Chondrocyte (in vitro differentiated cells): ENCODE measurements at regions not wholly inside any gene's neighbourhood (a gene's known extent, or its start where the extent isn't known, plus 50 kb on each side); places are given as distances from the start of the nearest gene placed in this dataset.

Experiments
- DNase-seq: peaks from one replicate; pipeline ENCODE4 v3.0.0; 2021; ENCODE audit warnings: mixed read lengths, low spot score
- H3K27ac Mint-ChIP-seq: one replicate; pipeline ENCODE4 v1.8.0; 2021; ENCODE audit warnings: mild to moderate bottlenecking, moderate library complexity, mixed read lengths; ENCODE audit not compliant: unreplicated experiment
- H3K27me3 Mint-ChIP-seq: 2 replicates; pipeline ENCODE4 v1.8.0; 2021; ENCODE audit warnings: low read depth, mixed read lengths
- H3K36me3 Mint-ChIP-seq: 2 replicates; pipeline ENCODE4 v1.8.0; 2021; ENCODE audit warnings: low read depth, mixed read lengths
- H3K4me1 Mint-ChIP-seq: 2 replicates; pipeline ENCODE4 v1.8.0; 2021; ENCODE audit warnings: low read depth, mild to moderate bottlenecking, mixed read lengths
- H3K4me3 Mint-ChIP-seq: one replicate; pipeline ENCODE4 v1.8.0; 2021; ENCODE audit warnings: mild to moderate bottlenecking, moderate library complexity, mixed read lengths; ENCODE audit not compliant: unreplicated experiment
- H3K9me3 Mint-ChIP-seq: 2 replicates; pipeline ENCODE4 v1.8.0; 2021; ENCODE audit warnings: low read depth, mixed read lengths
- CTCF ChIP-seq: fragments of 200-600 bp; sonication (generic); IDR thresholded peaks from 2 replicates; pipeline ENCODE4 v1.5.0; 2021; ENCODE audit warnings: antibody characterized with exemption, mild to moderate bottlenecking, moderate library complexity

- Mint-ChIP-seq H3K27ac (no peak overlapping the region), H3K36me3 (no peaks in the 10 kb centered on the region), H3K4me3 (no peak overlapping the region), H3K27me3 (no peaks in the 10 kb centered on the region), H3K9me3 (peaks cover 2% of the 10 kb centered on the region), H3K4me1 (no peaks in the 10 kb centered on the region)
- DNase-seq = no peak
- TF ChIP-seq CTCF = no peak
Measured at GRCh38 chr2:67835266-67835665, 227.5 kb downstream of the C1D start.

- Mint-ChIP-seq H3K4me1 (no peaks in the 10 kb centered on the region), H3K27ac (no peak overlapping the region), H3K27me3 (no peaks in the 10 kb centered on the region), H3K9me3 (no peaks in the 10 kb centered on the region), H3K36me3 (no peaks in the 10 kb centered on the region), H3K4me3 (no peak overlapping the region)
- no peak for DNase-seq
- TF ChIP-seq CTCF = no peak
Measured at GRCh38 chr2:67836866-67837265, 225.9 kb downstream of the C1D start.

DNA sequence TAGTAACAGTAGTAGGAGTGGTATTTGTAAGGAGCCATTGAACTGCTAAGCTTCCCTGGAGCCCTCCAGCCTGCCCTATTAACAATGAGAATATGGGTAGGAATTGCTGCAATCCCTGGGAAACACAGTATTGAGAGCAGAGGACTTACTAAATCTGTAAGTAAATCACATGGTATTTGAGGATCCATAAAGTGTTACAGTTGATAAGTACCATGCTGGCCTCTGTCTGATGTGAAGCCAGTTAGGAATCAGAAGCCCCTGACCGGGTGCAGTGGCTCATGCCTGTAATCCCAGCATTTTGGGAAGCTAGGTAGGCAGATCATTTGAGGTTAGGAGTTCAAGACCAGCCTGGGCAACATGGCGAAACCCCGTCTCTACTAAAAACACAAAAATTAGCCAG, 224.6 kb downstream of the C1D start:
- TF ChIP-seq CTCF = no peak
- no peaks in the 10 kb centered on the region for H3K4me1 Mint-ChIP-seq
- no peak for DNase-seq
- no peaks in the 10 kb centered on the region for H3K36me3 Mint-ChIP-seq
- H3K27ac Mint-ChIP-seq = no peak overlapping the region
- no peaks in the 10 kb centered on the region for H3K27me3 Mint-ChIP-seq
- no peak overlapping the region for H3K4me3 Mint-ChIP-seq
- H3K9me3 Mint-ChIP-seq = no peaks in the 10 kb centered on the region

- Mint-ChIP-seq H3K27me3 (no peaks in the 10 kb centered on the region), H3K27ac (no peak overlapping the region), H3K36me3 (no peaks in the 10 kb centered on the region), H3K4me1 (no peaks in the 10 kb centered on the region), H3K9me3 (no peaks in the 10 kb centered on the region), H3K4me3 (no peak overlapping the region)
- no peak for DNase-seq
- TF ChIP-seq CTCF = no peak
Measured at GRCh38 chr2:67839242-67839641, 223.6 kb downstream of the C1D start.

- no peaks in the 10 kb centered on the region for H3K36me3 Mint-ChIP-seq
- no peaks in the 10 kb centered on the region for H3K9me3 Mint-ChIP-seq
- H3K27me3 Mint-ChIP-seq = no peaks in the 10 kb centered on the region
- H3K4me3 Mint-ChIP-seq = no peak overlapping the region
- no peaks in the 10 kb centered on the region for H3K4me1 Mint-ChIP-seq
- TF ChIP-seq CTCF = no peak
- DNase-seq = no peak
- H3K27ac Mint-ChIP-seq = no peak overlapping the region
Measured at GRCh38 chr2:67839668-67840067, 223.1 kb downstream of the C1D start.
